ENCODE measurements at regions not wholly inside any gene's neighbourhood (a gene's known extent, or its start where the extent isn't known, plus 50 kb on each side); places are given as distances from the start of the nearest gene placed in this dataset.

DNA sequence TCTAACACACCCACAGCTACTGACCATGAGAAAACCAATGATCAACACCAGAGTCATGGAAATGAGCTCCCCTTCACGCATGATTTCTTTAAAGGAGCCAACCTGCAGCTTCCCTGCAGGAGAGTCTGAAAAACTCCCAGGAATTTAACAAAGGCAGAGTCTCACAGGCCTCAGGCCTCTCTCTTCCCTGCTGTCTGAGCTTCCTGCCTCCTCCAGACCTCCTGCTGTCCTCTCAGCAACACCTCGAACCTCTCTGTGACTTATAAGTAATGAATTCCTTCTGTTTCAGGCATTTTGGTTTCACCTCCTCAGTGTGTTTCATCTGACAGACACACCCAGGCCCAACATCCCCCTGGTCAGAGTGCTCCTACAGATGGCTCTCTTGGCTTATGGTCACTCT is 1044.4 kb downstream of the UQCRFS1 start:
- H3K27me3 ChIP-seq: no peaks in the 10 kb centered on the region
- intact Hi-C loops (cut with DNase I; ENCODE audit: low total_unique reads): no loop called here
- no peak overlapping the region for H3K27ac ChIP-seq
- DNase-seq (no peak), ATAC-seq (no peak)
- H3K4me1 ChIP-seq: no peaks in the 10 kb centered on the region
- no peak overlapping the region for H3K4me3 ChIP-seq
- in situ Hi-C loops (cut with MboI; ENCODE audit: low sequenced_read_pairs in 4 of 4): no loop called here
- TF ChIP-seq, protein P1, sequence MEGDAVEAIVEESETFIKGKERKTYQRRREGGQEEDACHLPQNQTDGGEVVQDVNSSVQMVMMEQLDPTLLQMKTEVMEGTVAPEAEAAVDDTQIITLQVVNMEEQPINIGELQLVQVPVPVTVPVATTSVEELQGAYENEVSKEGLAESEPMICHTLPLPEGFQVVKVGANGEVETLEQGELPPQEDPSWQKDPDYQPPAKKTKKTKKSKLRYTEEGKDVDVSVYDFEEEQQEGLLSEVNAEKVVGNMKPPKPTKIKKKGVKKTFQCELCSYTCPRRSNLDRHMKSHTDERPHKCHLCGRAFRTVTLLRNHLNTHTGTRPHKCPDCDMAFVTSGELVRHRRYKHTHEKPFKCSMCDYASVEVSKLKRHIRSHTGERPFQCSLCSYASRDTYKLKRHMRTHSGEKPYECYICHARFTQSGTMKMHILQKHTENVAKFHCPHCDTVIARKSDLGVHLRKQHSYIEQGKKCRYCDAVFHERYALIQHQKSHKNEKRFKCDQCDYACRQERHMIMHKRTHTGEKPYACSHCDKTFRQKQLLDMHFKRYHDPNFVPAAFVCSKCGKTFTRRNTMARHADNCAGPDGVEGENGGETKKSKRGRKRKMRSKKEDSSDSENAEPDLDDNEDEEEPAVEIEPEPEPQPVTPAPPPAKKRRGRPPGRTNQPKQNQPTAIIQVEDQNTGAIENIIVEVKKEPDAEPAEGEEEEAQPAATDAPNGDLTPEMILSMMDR (IDR thresholded peaks at IDR 0.05 in 4 of 5, conservative IDR thresholded peaks at IDR 0.05 in 1 of 5): no peak
- TF ChIP-seq POLR2A (IDR thresholded peaks at IDR 0.05): no peak
- no peaks in the 10 kb centered on the region for H3K9me3 ChIP-seq
- H3K36me3 ChIP-seq: no peaks in the 10 kb centered on the region

DNA sequence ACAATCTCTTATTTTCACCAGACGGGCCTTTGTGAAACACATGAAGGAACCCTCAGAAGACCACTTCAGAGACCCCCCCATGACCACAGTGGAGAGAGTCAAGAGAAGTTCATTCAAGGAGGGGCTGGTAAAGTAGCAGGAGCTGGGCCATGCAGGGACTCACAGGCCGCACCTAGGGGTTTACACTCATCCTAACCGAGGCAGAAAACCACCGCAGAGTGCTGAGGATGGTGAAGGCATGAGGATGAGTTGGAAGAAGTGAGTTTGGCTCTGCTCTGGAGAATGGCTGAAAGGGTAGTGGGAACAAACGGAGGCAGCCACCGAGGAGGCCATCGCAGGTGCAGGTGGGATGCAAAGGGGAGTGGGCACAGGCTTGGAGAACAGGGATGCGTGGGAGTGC is 1046.9 kb downstream of the UQCRFS1 start:
- no peaks in the 10 kb centered on the region for H3K36me3 ChIP-seq
- intact Hi-C loops (cut with DNase I; ENCODE audit: low total_unique reads): no loop called here
- in situ Hi-C loops (cut with MboI; ENCODE audit: low sequenced_read_pairs in 4 of 4): no loop called here

DNA sequence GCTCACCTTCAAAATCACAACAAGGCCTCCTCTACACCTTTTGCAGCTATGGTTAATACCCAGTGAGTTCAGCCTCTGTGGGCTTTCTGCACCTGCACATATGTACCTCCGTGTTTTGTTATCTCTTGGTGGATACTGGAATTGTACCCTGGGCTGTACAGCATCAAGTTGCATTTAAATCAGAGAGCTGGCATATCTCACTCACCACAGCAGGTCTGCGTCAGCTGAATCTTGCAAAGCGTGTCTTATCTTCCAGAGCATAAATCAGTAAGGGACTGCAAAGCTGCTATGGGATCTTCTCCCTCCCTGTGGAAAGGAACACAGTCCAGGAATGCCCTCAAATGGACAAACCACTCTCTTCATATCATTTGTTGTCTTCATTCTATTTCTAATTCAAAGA is 1048.7 kb downstream of the UQCRFS1 start:
- Histone ChIP-seq H3K36me3 (no peaks in the 10 kb centered on the region), H3K4me3 (no peak overlapping the region), H3K27me3 (no peaks in the 10 kb centered on the region), H3K4me1 (no peaks in the 10 kb centered on the region), H3K9me3 (no peaks in the 10 kb centered on the region), H3K27ac (no peak overlapping the region)
- DNase-seq: no peak
- ATAC-seq: no peak
- in situ Hi-C loops (cut with MboI; ENCODE audit: low sequenced_read_pairs in 4 of 4) (no loop called here), intact Hi-C loops (cut with DNase I; ENCODE audit: low total_unique reads) (no loop called here)
- TF ChIP-seq, protein P1 (IDR thresholded peaks at IDR 0.05 in 4 of 5, conservative IDR thresholded peaks at IDR 0.05 in 1 of 5): no peak
- no peak for TF ChIP-seq POLR2A (IDR thresholded peaks at IDR 0.05)

More for the DNA sequence above, 1046.9 kb downstream of the UQCRFS1 start:
- ATAC-seq (no peak), DNase-seq (no peak)
- Histone ChIP-seq H3K27ac (no peak overlapping the region), H3K4me3 (no peak overlapping the region), H3K4me1 (no peaks in the 10 kb centered on the region), H3K9me3 (no peaks in the 10 kb centered on the region), H3K27me3 (no peaks in the 10 kb centered on the region)
- TF ChIP-seq POLR2A (IDR thresholded peaks at IDR 0.05): no peak
- TF ChIP-seq, protein P1 (IDR thresholded peaks at IDR 0.05 in 4 of 5, conservative IDR thresholded peaks at IDR 0.05 in 1 of 5): no peak

DNA sequence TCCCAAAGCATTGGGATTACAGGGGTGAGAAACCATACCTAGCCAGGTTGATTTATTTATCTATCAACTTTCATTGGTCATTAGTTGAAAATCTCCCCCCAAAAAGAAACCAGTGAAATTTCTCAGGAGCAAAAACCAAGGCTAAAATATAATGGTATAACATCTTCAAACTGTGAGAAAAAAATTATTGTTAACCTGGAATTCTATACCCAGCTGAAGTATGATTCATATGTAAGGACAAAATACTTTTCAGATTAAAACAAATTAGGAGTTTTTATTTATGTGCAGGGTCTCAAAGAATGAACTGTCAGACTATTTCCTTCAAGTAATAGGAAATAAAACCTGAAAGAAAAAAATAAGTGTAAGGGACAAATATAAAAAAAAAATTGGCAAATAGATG is 1053.9 kb downstream of the UQCRFS1 start:
- ATAC-seq: no peak
- DNase-seq: no peak
- intact Hi-C loops (cut with DNase I; ENCODE audit: low total_unique reads): no loop called here
- no peaks in the 10 kb centered on the region for H3K27me3 ChIP-seq
- H3K27ac ChIP-seq: no peak overlapping the region
- TF ChIP-seq, protein P1 (IDR thresholded peaks at IDR 0.05 in 4 of 5, conservative IDR thresholded peaks at IDR 0.05 in 1 of 5): no peak
- TF ChIP-seq POLR2A (IDR thresholded peaks at IDR 0.05): no peak
- H3K4me3 ChIP-seq: no peak overlapping the region
- no peaks in the 10 kb centered on the region for H3K4me1 ChIP-seq
- no peaks in the 10 kb centered on the region for H3K9me3 ChIP-seq
- in situ Hi-C loops (cut with MboI; ENCODE audit: low sequenced_read_pairs in 4 of 4): no loop called here
- H3K36me3 ChIP-seq: no peaks in the 10 kb centered on the region

DNA sequence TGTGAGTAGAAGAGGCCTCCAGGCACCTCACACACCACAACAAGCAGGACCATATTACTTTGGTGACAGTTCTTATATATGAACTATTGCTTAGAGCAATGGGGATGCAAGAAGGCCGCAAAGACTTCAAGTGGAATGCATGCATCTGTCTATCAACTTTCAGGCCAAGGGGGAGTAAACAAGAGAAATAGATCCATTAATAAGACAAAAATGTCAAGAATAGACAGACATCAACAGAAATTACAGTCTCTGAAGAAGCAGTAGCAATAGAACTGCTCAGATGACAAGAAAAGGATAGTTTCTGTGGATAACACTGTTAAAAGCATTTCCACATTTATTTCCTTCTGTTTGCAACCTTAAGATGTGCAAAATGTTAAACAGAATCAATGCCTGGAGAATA is 1057.7 kb downstream of the UQCRFS1 start:
- intact Hi-C loops (cut with DNase I; ENCODE audit: low total_unique reads) (no loop called here), in situ Hi-C loops (cut with MboI; ENCODE audit: low sequenced_read_pairs in 4 of 4) (no loop called here)
- Histone ChIP-seq H3K4me1 (no peaks in the 10 kb centered on the region), H3K4me3 (no peak overlapping the region), H3K27ac (no peak overlapping the region), H3K9me3 (no peaks in the 10 kb centered on the region), H3K27me3 (no peaks in the 10 kb centered on the region), H3K36me3 (no peaks in the 10 kb centered on the region)
- no peak for DNase-seq
- no peak for TF ChIP-seq POLR2A (IDR thresholded peaks at IDR 0.05)
- TF ChIP-seq, protein P1 (IDR thresholded peaks at IDR 0.05 in 4 of 5, conservative IDR thresholded peaks at IDR 0.05 in 1 of 5): no peak
- no peak for ATAC-seq

Measured in gastrocnemius medialis (tissue), 4 donors.